HUES48 (cell line): ENCODE measurements at regions not wholly inside any gene's neighbourhood (a gene's known extent, or its start where the extent isn't known, plus 50 kb on each side); places are given as distances from the start of the nearest gene placed in this dataset.

ENCODE experiments used
- H3K27ac ChIP-seq: one replicate; pipeline ENCODE4 v1.7.0; 2013; ENCODE audit warnings: low read depth, low read length, inconsistent platforms
- H3K27me3 ChIP-seq: 2 replicates; pipeline ENCODE4 v1.6.1; 2013; ENCODE audit warnings: mild to moderate bottlenecking, low read length; ENCODE audit not compliant: control insufficient read depth, insufficient read depth
- H3K36me3 ChIP-seq: 2 replicates; pipeline ENCODE4 v1.6.1; 2013; ENCODE audit warnings: low read length; ENCODE audit not compliant: control insufficient read depth, insufficient read depth
- H3K4me1 ChIP-seq: 2 replicates; pipeline ENCODE4 v1.6.1; 2013; ENCODE audit warnings: mild to moderate bottlenecking, low read length; ENCODE audit not compliant: control insufficient read depth, insufficient read depth
- H3K4me3 ChIP-seq: 2 replicates; pipeline ENCODE4 v1.5.1; 2013; ENCODE audit warnings: mild to moderate bottlenecking, low read depth, low read length
- H3K9ac ChIP-seq: 2 replicates; pipeline ENCODE4 v1.6.1; 2013; ENCODE audit warnings: mild to moderate bottlenecking, low read depth, low read length, moderate library complexity
- H3K9me3 ChIP-seq: 2 replicates; pipeline ENCODE4 v1.6.1; 2013; ENCODE audit warnings: low read length; ENCODE audit not compliant: control insufficient read depth, insufficient read depth

- Histone ChIP-seq H3K4me3 (no peak overlapping the region), H3K9ac (no peak overlapping the region), H3K27ac (no peak overlapping the region), H3K4me1 (no peaks in the 10 kb centered on the region), H3K36me3 (no peaks in the 10 kb centered on the region), H3K27me3 (no peaks in the 10 kb centered on the region), H3K9me3 (peaks cover 17% of the 10 kb centered on the region)
Measured at GRCh38 chr5:106171132-106171531, 1499.6 kb downstream of the EFNA5 start.

GRCh38 chr5:106167766-106168165 lies 1503.0 kb downstream of the EFNA5 start:
- H3K9ac ChIP-seq, result no peak overlapping the region
- no peak overlapping the region for H3K4me3 ChIP-seq

GRCh38 chr5:106163233-106163632 lies 1507.5 kb downstream of the EFNA5 start:
- H3K4me3 ChIP-seq, result no peak overlapping the region
- no peaks in the 10 kb centered on the region for H3K36me3 ChIP-seq
- no peak overlapping the region for H3K27ac ChIP-seq
- no peaks in the 10 kb centered on the region for H3K9me3 ChIP-seq
- H3K9ac ChIP-seq, result no peak overlapping the region
- H3K4me1 ChIP-seq, result peaks cover 9% of the 10 kb centered on the region; the same call in 1 of the 2 replicates
- H3K27me3 ChIP-seq, result no peaks in the 10 kb centered on the region

More at GRCh38 chr5:106167766-106168165, 1503.0 kb downstream of the EFNA5 start:
- peaks cover 4% of the 10 kb centered on the region for H3K9me3 ChIP-seq
- H3K27me3 ChIP-seq, result no peaks in the 10 kb centered on the region
- H3K36me3 ChIP-seq, result no peaks in the 10 kb centered on the region
- H3K4me1 ChIP-seq, result no peaks in the 10 kb centered on the region
- no peak overlapping the region for H3K27ac ChIP-seq

- Histone ChIP-seq H3K4me3 (no peak overlapping the region), H3K4me1 (peaks cover 14% of the 10 kb centered on the region; the same call in 1 of the 2 replicates), H3K9ac (no peak overlapping the region), H3K9me3 (no peaks in the 10 kb centered on the region), H3K36me3 (no peaks in the 10 kb centered on the region), H3K27me3 (no peaks in the 10 kb centered on the region), H3K27ac (no peak overlapping the region)
Measured at GRCh38 chr5:106159616-106160015, 1511.1 kb downstream of the EFNA5 start.

- Histone ChIP-seq H3K4me1 (peaks cover 11% of the 10 kb centered on the region; the same call in 1 of the 2 replicates), H3K4me3 (no peak overlapping the region), H3K36me3 (no peaks in the 10 kb centered on the region), H3K27ac (no peak overlapping the region), H3K9me3 (no peaks in the 10 kb centered on the region), H3K27me3 (no peaks in the 10 kb centered on the region), H3K9ac (no peak overlapping the region)
Measured at GRCh38 chr5:106154280-106154716, 1516.4 kb downstream of the EFNA5 start.

GRCh38 chr5:106152569-106152968 lies 1518.2 kb downstream of the EFNA5 start:
- Histone ChIP-seq H3K27me3 (no peaks in the 10 kb centered on the region), H3K4me3 (no peak overlapping the region), H3K9me3 (no peaks in the 10 kb centered on the region), H3K4me1 (no peaks in the 10 kb centered on the region; the same call in 1 of the 2 replicates), H3K27ac (no peak overlapping the region), H3K36me3 (no peaks in the 10 kb centered on the region), H3K9ac (no peak overlapping the region)

GRCh38 chr5:106142116-106142515 lies 1528.6 kb downstream of the EFNA5 start:
- no peak overlapping the region for H3K9ac ChIP-seq
- H3K36me3 ChIP-seq, result no peaks in the 10 kb centered on the region
- H3K27ac ChIP-seq, result no peak overlapping the region
- H3K27me3 ChIP-seq, result no peaks in the 10 kb centered on the region
- H3K4me1 ChIP-seq, result no peaks in the 10 kb centered on the region
- H3K4me3 ChIP-seq, result no peak overlapping the region
- H3K9me3 ChIP-seq, result no peaks in the 10 kb centered on the region

- Histone ChIP-seq H3K27me3 (no peaks in the 10 kb centered on the region), H3K27ac (no peak overlapping the region), H3K4me3 (no peak overlapping the region), H3K9me3 (no peaks in the 10 kb centered on the region), H3K9ac (no peak overlapping the region), H3K4me1 (no peaks in the 10 kb centered on the region), H3K36me3 (no peaks in the 10 kb centered on the region)
Measured at GRCh38 chr5:106140101-106140500, 1530.6 kb downstream of the EFNA5 start.

GRCh38 chr5:106136061-106136460 lies 1534.7 kb downstream of the EFNA5 start:
- H3K36me3 ChIP-seq, result no peaks in the 10 kb centered on the region
- H3K27me3 ChIP-seq, result no peaks in the 10 kb centered on the region
- H3K4me1 ChIP-seq, result no peaks in the 10 kb centered on the region
- H3K27ac ChIP-seq, result no peak overlapping the region
- no peak overlapping the region for H3K9ac ChIP-seq
- H3K4me3 ChIP-seq, result no peak overlapping the region
- H3K9me3 ChIP-seq, result no peaks in the 10 kb centered on the region

- Histone ChIP-seq H3K4me3 (no peak overlapping the region), H3K4me1 (no peaks in the 10 kb centered on the region), H3K27ac (no peak overlapping the region)
Measured at GRCh38 chr5:106135473-106135872, 1535.3 kb downstream of the EFNA5 start.

GRCh38 chr5:106134549-106134948 lies 1536.2 kb downstream of the EFNA5 start:
- Histone ChIP-seq H3K27me3 (no peaks in the 10 kb centered on the region), H3K36me3 (no peaks in the 10 kb centered on the region), H3K4me1 (no peaks in the 10 kb centered on the region), H3K9me3 (no peaks in the 10 kb centered on the region), H3K27ac (no peak overlapping the region), H3K9ac (no peak overlapping the region), H3K4me3 (no peak overlapping the region)

More at GRCh38 chr5:106135473-106135872, 1535.3 kb downstream of the EFNA5 start:
- no peak overlapping the region for H3K9ac ChIP-seq
- H3K36me3 ChIP-seq, result no peaks in the 10 kb centered on the region
- no peaks in the 10 kb centered on the region for H3K27me3 ChIP-seq
- no peaks in the 10 kb centered on the region for H3K9me3 ChIP-seq

- Histone ChIP-seq H3K4me1 (peaks cover 6% of the 10 kb centered on the region), H3K27ac (no peak overlapping the region), H3K27me3 (no peaks in the 10 kb centered on the region), H3K9ac (no peak overlapping the region), H3K9me3 (no peaks in the 10 kb centered on the region), H3K36me3 (no peaks in the 10 kb centered on the region), H3K4me3 (no peak overlapping the region)
Measured at GRCh38 chr5:106127985-106128384, 1542.8 kb downstream of the EFNA5 start.
